C4-2B (cell line): ENCODE measurements at regions not wholly inside any gene's neighbourhood (a gene's known extent, or its start where the extent isn't known, plus 50 kb on each side); places are given as distances from the start of the nearest gene placed in this dataset.

Source experiments
- H3K27ac ChIP-seq: fragments of 450-650 bp; 2 replicates; pipeline ENCODE4 v1.5.1; 2017
- CTCF ChIP-seq: fragments of 450-650 bp; conservative IDR thresholded peaks from 2 replicates; pipeline ENCODE4 v1.5.1; 2017; ENCODE audit warnings: mild to moderate bottlenecking
- ZFX ChIP-seq: fragments of 450-650 bp; IDR thresholded peaks from 2 replicates; pipeline ENCODE4 v1.6.1; 2017

DNA sequence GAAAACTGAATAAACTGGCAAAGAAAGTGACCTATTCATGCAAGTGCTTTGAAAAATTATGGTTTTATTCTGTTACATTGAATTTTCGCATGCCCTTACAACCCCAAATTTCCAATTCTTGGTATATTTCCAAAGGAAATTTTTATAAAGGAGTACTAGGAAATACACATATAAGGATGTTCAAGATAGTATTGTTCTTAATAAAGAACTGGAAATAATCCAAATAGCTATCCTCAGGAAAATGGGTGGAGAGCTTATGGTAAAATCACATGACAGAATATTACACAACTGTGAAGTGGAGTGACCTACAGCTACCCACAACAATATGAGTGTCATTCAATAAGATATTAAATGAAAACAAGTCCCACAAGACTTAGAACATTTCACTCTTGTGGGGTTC is 138.9 kb upstream of the BMPER start:
- H3K27ac ChIP-seq = no peak overlapping the region
- no peak for TF ChIP-seq CTCF
- TF ChIP-seq ZFX = no peak

GRCh38 chr7:33769930-33770329 is 135.4 kb upstream of the BMPER start:
- no peak overlapping the region for H3K27ac ChIP-seq
- TF ChIP-seq ZFX = no peak
- TF ChIP-seq CTCF = no peak

DNA sequence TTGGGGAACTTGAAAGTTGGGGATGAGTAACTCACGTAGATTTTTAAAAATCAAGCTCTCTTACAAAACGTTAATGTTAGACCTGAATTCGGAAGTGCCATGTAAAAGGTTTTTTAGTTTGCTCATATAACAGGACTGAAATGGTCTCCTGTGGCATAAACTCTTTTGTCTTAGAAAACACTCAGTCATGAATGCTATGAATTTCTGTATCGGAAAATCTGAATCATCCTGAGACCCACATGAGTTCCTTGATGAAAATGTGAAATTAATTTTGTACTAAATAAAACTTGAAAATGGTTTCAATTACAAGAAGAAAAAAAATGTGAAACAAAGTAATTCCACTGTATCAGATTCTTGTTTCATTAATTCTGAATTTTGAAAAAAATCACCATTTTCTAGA is 134.8 kb upstream of the BMPER start:
- no peak overlapping the region for H3K27ac ChIP-seq
- TF ChIP-seq ZFX = no peak
- TF ChIP-seq CTCF = no peak

DNA sequence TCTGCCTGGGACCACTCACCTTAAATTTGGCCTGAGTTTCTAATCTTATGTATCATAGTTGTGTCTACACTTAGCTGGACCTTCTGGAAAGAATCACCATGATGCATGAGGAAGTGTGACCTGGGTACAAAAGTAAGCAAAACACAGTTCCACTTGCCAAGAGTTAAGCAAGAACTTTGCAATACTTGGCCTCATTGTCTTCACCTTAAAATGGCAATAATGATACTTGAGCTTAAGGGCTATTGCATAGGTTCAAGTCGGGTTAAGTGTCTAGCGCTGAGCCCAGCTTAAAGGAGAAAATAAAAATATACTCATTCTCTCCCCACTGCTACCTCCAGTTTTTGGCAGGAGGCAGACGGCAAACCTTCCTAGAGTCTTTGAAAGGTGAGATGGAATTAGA is 133.9 kb upstream of the BMPER start:
- no peak overlapping the region for H3K27ac ChIP-seq
- TF ChIP-seq ZFX (no peak), CTCF (no peak)

- no peak for TF ChIP-seq ZFX
- no peak for TF ChIP-seq CTCF
- H3K27ac ChIP-seq = no peak overlapping the region
These were observed 132.3 kb upstream of the BMPER start for GRCh38 chr7:33773053-33773452.

DNA sequence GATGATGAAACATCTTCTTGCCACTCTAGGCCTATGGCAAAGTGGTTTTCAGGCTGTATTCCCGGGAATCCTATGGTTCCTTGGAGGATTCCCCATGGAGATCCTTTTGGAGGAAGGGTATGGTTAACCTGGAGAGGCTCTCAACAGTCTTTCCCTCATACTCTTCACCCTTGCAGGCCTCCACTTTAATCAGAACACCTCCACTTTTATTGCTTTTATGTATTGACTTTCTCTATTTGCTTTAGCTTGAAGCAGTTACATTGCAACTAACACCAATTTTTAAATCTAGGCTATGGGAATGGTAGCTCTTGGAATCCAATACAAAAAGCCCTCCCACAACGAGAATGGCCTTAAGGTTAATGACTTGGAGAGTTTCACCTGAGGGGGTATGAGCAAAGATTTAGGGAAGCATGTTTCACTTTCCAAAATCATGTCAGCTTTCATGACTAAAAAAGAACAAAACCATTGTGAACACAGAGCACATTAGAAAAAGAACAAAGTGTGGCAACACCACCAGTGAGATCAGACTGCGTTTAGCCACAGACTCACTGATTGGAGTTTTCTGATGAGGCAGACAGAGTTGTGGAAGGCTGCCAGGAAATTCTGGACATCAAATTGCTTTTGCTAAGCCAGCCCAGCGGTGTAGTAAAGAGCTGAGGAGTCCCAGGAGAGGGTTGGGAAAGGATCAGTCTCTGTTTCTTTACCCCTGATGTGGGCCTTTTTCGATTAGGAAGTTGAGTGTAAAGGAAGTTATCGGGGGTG is 130.4 kb upstream of the BMPER start:
- TF ChIP-seq CTCF (no peak), ZFX (no peak)
- H3K27ac ChIP-seq = no peak overlapping the region

DNA sequence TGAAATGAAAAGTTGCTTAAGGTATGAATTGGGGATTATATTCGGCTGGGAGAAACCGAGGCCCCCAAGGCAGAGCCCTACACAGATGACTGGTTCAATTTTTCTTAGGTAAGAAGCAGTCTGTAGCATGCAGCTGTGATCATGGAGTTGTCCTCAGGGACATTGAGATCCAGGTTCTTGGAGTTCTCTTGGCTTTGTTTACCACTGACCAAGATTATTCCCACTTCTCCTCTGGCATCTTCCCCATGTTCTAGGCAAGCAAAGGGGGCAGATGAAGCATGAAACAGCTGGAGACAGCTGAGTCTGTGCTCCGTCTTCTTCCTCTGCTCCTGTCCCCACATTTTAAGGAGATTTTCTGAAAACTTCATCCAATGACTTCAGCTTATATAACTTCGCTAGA is 129.5 kb upstream of the BMPER start:
- TF ChIP-seq CTCF (no peak), ZFX (no peak)
- no peak overlapping the region for H3K27ac ChIP-seq
